ENCODE measurements at regions not wholly inside any gene's neighbourhood (a gene's known extent, or its start where the extent isn't known, plus 50 kb on each side); places are given as distances from the start of the nearest gene placed in this dataset.

DNA sequence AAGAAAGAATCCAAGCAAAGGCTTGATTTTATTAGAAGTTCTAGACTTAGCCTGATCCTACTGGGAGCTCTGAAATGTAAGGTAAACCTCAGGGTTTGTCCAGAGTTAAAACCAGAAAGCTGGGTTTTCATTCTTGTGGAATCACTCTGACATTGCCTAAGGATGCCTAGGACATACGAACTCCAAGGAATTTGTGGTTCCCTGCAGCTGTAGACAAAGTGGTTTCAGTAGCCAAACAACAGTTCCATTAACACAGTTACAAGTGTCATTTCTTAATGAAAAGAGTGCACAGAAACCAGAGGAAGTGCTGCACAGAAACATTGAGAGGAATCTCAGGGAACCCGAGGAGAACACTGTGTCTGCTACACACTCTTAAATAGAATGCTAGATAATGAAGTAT lies 221.4 kb upstream of the ST6GAL2 start:
- H3K27ac ChIP-seq (ENCODE audit: low read length): no peak overlapping the region
- H3K9ac ChIP-seq (ENCODE audit: low read depth, low read length): no peak overlapping the region
- ATAC-seq (ENCODE audit: insufficient read depth, low read depth): no peak
- TF ChIP-seq EZH2 (IDR thresholded peaks at IDR 0.05; ENCODE audit: borderline replicate concordance, low read depth, low read length, severe bottlenecking): no peak
- TF ChIP-seq, protein P1, sequence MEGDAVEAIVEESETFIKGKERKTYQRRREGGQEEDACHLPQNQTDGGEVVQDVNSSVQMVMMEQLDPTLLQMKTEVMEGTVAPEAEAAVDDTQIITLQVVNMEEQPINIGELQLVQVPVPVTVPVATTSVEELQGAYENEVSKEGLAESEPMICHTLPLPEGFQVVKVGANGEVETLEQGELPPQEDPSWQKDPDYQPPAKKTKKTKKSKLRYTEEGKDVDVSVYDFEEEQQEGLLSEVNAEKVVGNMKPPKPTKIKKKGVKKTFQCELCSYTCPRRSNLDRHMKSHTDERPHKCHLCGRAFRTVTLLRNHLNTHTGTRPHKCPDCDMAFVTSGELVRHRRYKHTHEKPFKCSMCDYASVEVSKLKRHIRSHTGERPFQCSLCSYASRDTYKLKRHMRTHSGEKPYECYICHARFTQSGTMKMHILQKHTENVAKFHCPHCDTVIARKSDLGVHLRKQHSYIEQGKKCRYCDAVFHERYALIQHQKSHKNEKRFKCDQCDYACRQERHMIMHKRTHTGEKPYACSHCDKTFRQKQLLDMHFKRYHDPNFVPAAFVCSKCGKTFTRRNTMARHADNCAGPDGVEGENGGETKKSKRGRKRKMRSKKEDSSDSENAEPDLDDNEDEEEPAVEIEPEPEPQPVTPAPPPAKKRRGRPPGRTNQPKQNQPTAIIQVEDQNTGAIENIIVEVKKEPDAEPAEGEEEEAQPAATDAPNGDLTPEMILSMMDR (IDR thresholded peaks at IDR 0.05; ENCODE audit: borderline replicate concordance, extremely low read depth, low read length, poor library complexity, severe bottlenecking): no peak
- H3K4me1 ChIP-seq (ENCODE audit: insufficient read depth, low read length): no peaks in the 10 kb centered on the region
- no peak overlapping the region for H3K4me2 ChIP-seq (ENCODE audit: insufficient read depth, low read length)
- no peak overlapping the region for H2AFZ ChIP-seq (ENCODE audit: low read depth, low read length)
- no peaks in the 10 kb centered on the region for H3K36me3 ChIP-seq (ENCODE audit: insufficient read depth, low read length)
- DNase-seq: no peak
- no peaks in the 10 kb centered on the region for H3K27me3 ChIP-seq (ENCODE audit: insufficient read depth, low read length, poor library complexity)
- H3K79me2 ChIP-seq (ENCODE audit: insufficient read depth, low read length): no peaks in the 10 kb centered on the region
- no peaks in the 10 kb centered on the region for H4K20me1 ChIP-seq (ENCODE audit: insufficient read depth, low read length)
- H3K9me3 ChIP-seq (ENCODE audit: insufficient read depth, low read length, severe bottlenecking): no peaks in the 10 kb centered on the region
- no peak overlapping the region for H3K4me3 ChIP-seq (ENCODE audit: low read depth in 1 of 2, low read length in 2 of 2)

DNA sequence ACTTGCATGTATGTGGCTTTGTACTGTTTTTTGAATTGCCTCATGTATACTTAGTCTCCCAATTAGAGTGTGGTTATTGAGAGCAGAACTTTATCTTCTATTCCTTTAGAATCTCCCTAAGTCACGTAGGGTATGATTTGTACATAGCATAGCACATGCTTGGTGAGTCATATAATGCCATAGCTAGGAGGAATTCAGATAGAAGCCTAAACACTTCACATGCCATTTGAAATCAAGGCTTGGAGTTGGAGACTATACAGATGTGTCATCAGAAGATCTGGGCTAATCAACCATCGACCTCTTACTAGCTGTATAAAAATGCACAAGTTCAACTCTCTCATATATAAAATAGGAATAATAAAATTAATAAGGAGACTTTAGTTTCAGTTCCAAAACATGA lies 222.6 kb upstream of the ST6GAL2 start:
- no peaks in the 10 kb centered on the region for H4K20me1 ChIP-seq (ENCODE audit: insufficient read depth, low read length)
- H3K9ac ChIP-seq (ENCODE audit: low read depth, low read length): no peak overlapping the region
- H3K4me1 ChIP-seq (ENCODE audit: insufficient read depth, low read length): no peaks in the 10 kb centered on the region
- H2AFZ ChIP-seq (ENCODE audit: low read depth, low read length): no peak overlapping the region
- no peak overlapping the region for H3K4me3 ChIP-seq (ENCODE audit: low read depth in 1 of 2, low read length in 2 of 2)
- H3K36me3 ChIP-seq (ENCODE audit: insufficient read depth, low read length): no peaks in the 10 kb centered on the region
- H3K79me2 ChIP-seq (ENCODE audit: insufficient read depth, low read length): no peaks in the 10 kb centered on the region
- ATAC-seq (ENCODE audit: insufficient read depth, low read depth) (no peak), DNase-seq (no peak)
- no peak overlapping the region for H3K4me2 ChIP-seq (ENCODE audit: insufficient read depth, low read length)
- H3K27ac ChIP-seq (ENCODE audit: low read length): no peak overlapping the region
- no peak for TF ChIP-seq EZH2 (IDR thresholded peaks at IDR 0.05; ENCODE audit: borderline replicate concordance, low read depth, low read length, severe bottlenecking)
- TF ChIP-seq, protein P1 (IDR thresholded peaks at IDR 0.05; ENCODE audit: borderline replicate concordance, extremely low read depth, low read length, poor library complexity, severe bottlenecking): no peak
- H3K27me3 ChIP-seq (ENCODE audit: insufficient read depth, low read length, poor library complexity): no peaks in the 10 kb centered on the region
- H3K9me3 ChIP-seq (ENCODE audit: insufficient read depth, low read length, severe bottlenecking): no peaks in the 10 kb centered on the region

DNA sequence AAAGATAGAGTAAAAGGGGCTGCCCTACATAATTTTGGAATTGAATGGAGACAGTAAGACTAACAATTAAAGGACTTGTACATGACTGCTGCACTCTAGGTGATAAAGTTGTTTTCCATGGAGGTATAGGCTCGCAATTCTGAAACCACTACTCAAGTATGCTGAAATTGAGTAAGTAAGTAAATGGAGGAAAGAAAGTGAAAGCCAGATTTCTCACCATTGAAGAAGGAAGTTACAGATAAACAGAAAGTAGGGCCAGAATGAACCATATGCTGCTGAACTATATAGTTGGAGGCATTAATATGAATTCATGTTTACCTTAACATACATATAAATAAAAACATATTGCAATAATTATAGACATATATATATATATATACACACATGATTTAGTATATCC lies 225.7 kb upstream of the ST6GAL2 start:
- ATAC-seq (ENCODE audit: insufficient read depth, low read depth): no peak
- Histone ChIP-seq H3K36me3 (ENCODE audit: insufficient read depth, low read length) (no peaks in the 10 kb centered on the region), H3K9ac (ENCODE audit: low read depth, low read length) (no peak overlapping the region), H3K4me2 (ENCODE audit: insufficient read depth, low read length) (no peak overlapping the region), H4K20me1 (ENCODE audit: insufficient read depth, low read length) (no peaks in the 10 kb centered on the region), H3K4me1 (ENCODE audit: insufficient read depth, low read length) (no peaks in the 10 kb centered on the region), H3K27me3 (ENCODE audit: insufficient read depth, low read length, poor library complexity) (peaks cover 5% of the 10 kb centered on the region), H3K4me3 (ENCODE audit: low read depth in 1 of 2, low read length in 2 of 2) (no peak overlapping the region), H2AFZ (ENCODE audit: low read depth, low read length) (no peak overlapping the region), H3K9me3 (ENCODE audit: insufficient read depth, low read length, severe bottlenecking) (no peaks in the 10 kb centered on the region), H3K27ac (ENCODE audit: low read length) (no peak overlapping the region), H3K79me2 (ENCODE audit: insufficient read depth, low read length) (no peaks in the 10 kb centered on the region)
- DNase-seq: no peak
- no peak for TF ChIP-seq EZH2 (IDR thresholded peaks at IDR 0.05; ENCODE audit: borderline replicate concordance, low read depth, low read length, severe bottlenecking)
- TF ChIP-seq, protein P1 (IDR thresholded peaks at IDR 0.05; ENCODE audit: borderline replicate concordance, extremely low read depth, low read length, poor library complexity, severe bottlenecking): no peak

DNA sequence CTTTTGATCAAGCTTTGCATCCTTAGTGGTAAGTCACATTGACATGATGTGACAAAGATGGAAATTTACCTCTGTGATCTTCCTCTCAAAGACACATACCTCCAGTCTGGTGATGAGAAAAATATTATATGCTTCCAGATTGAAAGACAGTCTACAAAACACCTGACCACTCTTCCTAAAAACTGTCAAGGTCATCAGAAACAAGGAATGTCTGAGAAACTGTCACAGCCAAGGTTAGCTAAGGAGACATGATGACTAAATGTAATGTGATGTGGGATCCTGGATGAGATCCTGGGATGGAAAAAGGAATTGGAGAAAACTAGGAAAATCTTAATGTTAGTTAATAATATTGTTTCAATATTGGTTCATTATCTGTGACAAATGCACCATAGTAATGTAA lies 226.6 kb upstream of the ST6GAL2 start:
- ATAC-seq (ENCODE audit: insufficient read depth, low read depth) (no peak), DNase-seq (no peak)

More for the DNA sequence above, 226.6 kb upstream of the ST6GAL2 start:
- no peaks in the 10 kb centered on the region for H3K4me1 ChIP-seq (ENCODE audit: insufficient read depth, low read length)
- no peak overlapping the region for H3K4me2 ChIP-seq (ENCODE audit: insufficient read depth, low read length)
- H3K36me3 ChIP-seq (ENCODE audit: insufficient read depth, low read length): no peaks in the 10 kb centered on the region
- no peaks in the 10 kb centered on the region for H3K79me2 ChIP-seq (ENCODE audit: insufficient read depth, low read length)
- TF ChIP-seq, protein P1 (IDR thresholded peaks at IDR 0.05; ENCODE audit: borderline replicate concordance, extremely low read depth, low read length, poor library complexity, severe bottlenecking): no peak
- no peak for TF ChIP-seq EZH2 (IDR thresholded peaks at IDR 0.05; ENCODE audit: borderline replicate concordance, low read depth, low read length, severe bottlenecking)
- H3K9ac ChIP-seq (ENCODE audit: low read depth, low read length): no peak overlapping the region
- no peak overlapping the region for H3K4me3 ChIP-seq (ENCODE audit: low read depth in 1 of 2, low read length in 2 of 2)
- no peak overlapping the region for H2AFZ ChIP-seq (ENCODE audit: low read depth, low read length)
- H3K9me3 ChIP-seq (ENCODE audit: insufficient read depth, low read length, severe bottlenecking): no peaks in the 10 kb centered on the region
- H4K20me1 ChIP-seq (ENCODE audit: insufficient read depth, low read length): no peaks in the 10 kb centered on the region
- H3K27me3 ChIP-seq (ENCODE audit: insufficient read depth, low read length, poor library complexity): peaks cover 5% of the 10 kb centered on the region
- H3K27ac ChIP-seq (ENCODE audit: low read length): no peak overlapping the region
